Prostate gland (tissue), 2 donors: ENCODE measurements at regions not wholly inside any gene's neighbourhood (a gene's known extent, or its start where the extent isn't known, plus 50 kb on each side); places are given as distances from the start of the nearest gene placed in this dataset.

Experiments
- CTCF ChIP-seq, 4 experiments: fragments of 200-600 bp in 2 of 4; fragments of 450-650 bp in 2 of 4; sonication (generic) in 2 of 4; IDR thresholded peaks; 1 replicate in 3 of 4; 2 replicates in 1 of 4; pipeline ENCODE4 v1.5.1; 2016 to 2019; ENCODE audit warnings: antibody characterized with exemption in 4 of 4, mild to moderate bottlenecking in 2 of 4, moderate library complexity in 2 of 4
- POLR2A ChIP-seq: fragments of 450-650 bp; IDR thresholded peaks from one replicate; pipeline ENCODE4 v1.6.1; 2016; ENCODE audit warnings: antibody characterized with exemption, mild to moderate bottlenecking
- POLR2AphosphoS5 ChIP-seq: sonication (generic); formaldehyde crosslinking; IDR thresholded peaks from one replicate; pipeline ENCODE4 v1.6.1; 2017; ENCODE audit warnings: antibody characterized with exemption

DNA sequence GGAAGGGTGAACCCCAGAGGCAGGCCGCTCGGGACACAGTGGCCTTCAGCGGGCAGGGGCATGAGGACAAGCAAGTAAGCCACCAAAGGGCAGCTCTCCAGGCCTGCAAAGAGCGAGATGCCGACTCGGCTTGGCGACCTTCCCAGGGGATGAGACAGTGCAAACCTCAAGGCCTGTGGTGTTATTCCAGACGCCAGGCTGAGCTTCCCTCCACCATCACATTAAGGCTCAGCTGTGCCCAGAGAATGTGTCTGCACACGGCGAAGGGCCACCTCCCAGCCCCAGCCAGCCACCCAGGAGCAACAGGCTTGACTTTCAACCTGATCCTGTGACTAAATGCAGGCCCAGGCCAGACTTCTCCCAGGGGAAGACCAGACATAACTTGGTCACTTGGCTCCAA lies 251.4 kb downstream of the SOX9 start:
- TF ChIP-seq CTCF (IDR thresholded peaks at IDR 0.05) (no peak), POLR2A (no peak), POLR2AphosphoS5 (no peak)
